HepG2 (cell line): ENCODE measurements at regions not wholly inside any gene's neighbourhood (a gene's known extent, or its start where the extent isn't known, plus 50 kb on each side); places are given as distances from the start of the nearest gene placed in this dataset.

Experiments used
- GTF2F1 ChIP-seq: fragments of 150-350 bp; IDR thresholded peaks from 2 replicates; pipeline ENCODE4 v1.6.1; 2014; ENCODE audit warnings: low read length
- JUND ChIP-seq: sonication (generic); formaldehyde crosslinking; IDR thresholded peaks from 2 replicates; pipeline ENCODE4 v1.8.0; 2022; ENCODE audit warnings: mild to moderate bottlenecking, missing genetic modification reagents
- PCBP2 ChIP-seq: fragments of 200-400 bp; formaldehyde crosslinking; optimal IDR thresholded peaks from 2 replicates; pipeline ENCODE3; 2018; ENCODE audit warnings: low read length, low read depth; ENCODE audit not compliant: poor library complexity, severe bottlenecking
- POLR2A ChIP-seq, 2 experiments: IDR thresholded peaks; 2 replicates each; pipeline ENCODE4 v1.6.1; 2011; ENCODE audit warnings: low read depth in 2 of 2, low read length in 2 of 2, mild to moderate bottlenecking in 1 of 2, moderate library complexity in 1 of 2; ENCODE audit not compliant: insufficient read depth in 1 of 2
- POLR2AphosphoS5 ChIP-seq: IDR thresholded peaks from 2 replicates; pipeline ENCODE4 v1.6.1; 2012; ENCODE audit warnings: low read depth, low read length
- RFX1 ChIP-seq: fragments of 450-650 bp; IDR thresholded peaks from 2 replicates; pipeline ENCODE4 v1.6.1; 2017
- TAF1 ChIP-seq: sonication (generic); formaldehyde crosslinking; IDR thresholded peaks from 2 replicates; pipeline ENCODE4 v1.4.0; 2020; ENCODE audit warnings: missing genetic modification reagents
- TP53 ChIP-seq: sonication (generic); formaldehyde crosslinking; conservative IDR thresholded peaks from 2 replicates; pipeline ENCODE4 v1.4.0; 2020; ENCODE audit warnings: missing genetic modification reagents
- ZNF143 ChIP-seq: sonication (generic); formaldehyde crosslinking; IDR thresholded peaks from 2 replicates; pipeline ENCODE4 v1.4.0; 2020; ENCODE audit warnings: missing genetic modification reagents
- ZNF780A ChIP-seq: sonication (generic); formaldehyde crosslinking; IDR thresholded peaks from 2 replicates; pipeline ENCODE4 v1.8.0; 2022; ENCODE audit warnings: mild to moderate bottlenecking, missing genetic modification reagents, moderate library complexity
- TF ChIP-seq, protein P1 (sequence below): sonication (generic); formaldehyde crosslinking; IDR thresholded peaks from 2 replicates; pipeline ENCODE4 v1.5.0; 2020; ENCODE audit warnings: mild to moderate bottlenecking, missing genetic modification reagents, moderate library complexity
- TF ChIP-seq, protein P2 (sequence below): sonication (generic); formaldehyde crosslinking; IDR thresholded peaks from 2 replicates; pipeline ENCODE4 v1.4.0; 2020; ENCODE audit warnings: missing genetic modification reagents
- TF ChIP-seq, protein P3 (sequence below): sonication (generic); formaldehyde crosslinking; IDR thresholded peaks from 2 replicates; pipeline ENCODE4 v1.4.0; 2020; ENCODE audit warnings: missing genetic modification reagents

DNA sequence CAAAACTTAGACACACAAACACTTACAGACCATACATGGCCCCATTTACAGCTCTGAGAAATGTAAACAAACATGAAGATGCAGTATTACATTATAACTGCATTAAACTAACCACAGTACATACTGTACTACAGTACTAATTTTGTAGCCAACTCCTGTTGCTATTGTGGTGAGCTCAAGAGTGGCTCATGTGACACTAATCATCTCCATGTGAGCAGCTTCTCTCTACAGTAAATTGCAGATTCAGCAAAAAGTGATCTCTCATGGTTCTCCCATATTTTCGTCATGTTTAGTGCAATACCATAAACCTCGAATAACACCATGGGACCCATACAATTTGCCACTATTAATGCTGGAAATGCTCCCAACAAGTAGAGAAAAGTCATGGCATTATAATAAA lies 860.4 kb downstream of the EPHA7 start:
- TF ChIP-seq POLR2A (IDR thresholded peaks at IDR 0.05; ENCODE audit: insufficient read depth in 1 of 2, low read depth in 2 of 2, low read length in 2 of 2) (no peak), RFX1 (no peak), ZNF143 (CRISPR knock-in tag) (no peak), PCBP2 (no peak), GTF2F1 (no peak), TAF1 (CRISPR knock-in tag) (no peak), JUND (no peak), TP53 (no peak), ZNF780A (CRISPR knock-in tag) (no peak), POLR2AphosphoS5 (no peak)
- TF ChIP-seq, protein P1, sequence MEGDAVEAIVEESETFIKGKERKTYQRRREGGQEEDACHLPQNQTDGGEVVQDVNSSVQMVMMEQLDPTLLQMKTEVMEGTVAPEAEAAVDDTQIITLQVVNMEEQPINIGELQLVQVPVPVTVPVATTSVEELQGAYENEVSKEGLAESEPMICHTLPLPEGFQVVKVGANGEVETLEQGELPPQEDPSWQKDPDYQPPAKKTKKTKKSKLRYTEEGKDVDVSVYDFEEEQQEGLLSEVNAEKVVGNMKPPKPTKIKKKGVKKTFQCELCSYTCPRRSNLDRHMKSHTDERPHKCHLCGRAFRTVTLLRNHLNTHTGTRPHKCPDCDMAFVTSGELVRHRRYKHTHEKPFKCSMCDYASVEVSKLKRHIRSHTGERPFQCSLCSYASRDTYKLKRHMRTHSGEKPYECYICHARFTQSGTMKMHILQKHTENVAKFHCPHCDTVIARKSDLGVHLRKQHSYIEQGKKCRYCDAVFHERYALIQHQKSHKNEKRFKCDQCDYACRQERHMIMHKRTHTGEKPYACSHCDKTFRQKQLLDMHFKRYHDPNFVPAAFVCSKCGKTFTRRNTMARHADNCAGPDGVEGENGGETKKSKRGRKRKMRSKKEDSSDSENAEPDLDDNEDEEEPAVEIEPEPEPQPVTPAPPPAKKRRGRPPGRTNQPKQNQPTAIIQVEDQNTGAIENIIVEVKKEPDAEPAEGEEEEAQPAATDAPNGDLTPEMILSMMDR (CRISPR knock-in tag): no peak
- TF ChIP-seq, protein P2, sequence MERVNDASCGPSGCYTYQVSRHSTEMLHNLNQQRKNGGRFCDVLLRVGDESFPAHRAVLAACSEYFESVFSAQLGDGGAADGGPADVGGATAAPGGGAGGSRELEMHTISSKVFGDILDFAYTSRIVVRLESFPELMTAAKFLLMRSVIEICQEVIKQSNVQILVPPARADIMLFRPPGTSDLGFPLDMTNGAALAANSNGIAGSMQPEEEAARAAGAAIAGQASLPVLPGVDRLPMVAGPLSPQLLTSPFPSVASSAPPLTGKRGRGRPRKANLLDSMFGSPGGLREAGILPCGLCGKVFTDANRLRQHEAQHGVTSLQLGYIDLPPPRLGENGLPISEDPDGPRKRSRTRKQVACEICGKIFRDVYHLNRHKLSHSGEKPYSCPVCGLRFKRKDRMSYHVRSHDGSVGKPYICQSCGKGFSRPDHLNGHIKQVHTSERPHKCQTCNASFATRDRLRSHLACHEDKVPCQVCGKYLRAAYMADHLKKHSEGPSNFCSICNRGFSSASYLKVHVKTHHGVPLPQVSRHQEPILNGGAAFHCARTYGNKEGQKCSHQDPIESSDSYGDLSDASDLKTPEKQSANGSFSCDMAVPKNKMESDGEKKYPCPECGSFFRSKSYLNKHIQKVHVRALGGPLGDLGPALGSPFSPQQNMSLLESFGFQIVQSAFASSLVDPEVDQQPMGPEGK (CRISPR knock-in tag): no peak
- TF ChIP-seq, protein P3, sequence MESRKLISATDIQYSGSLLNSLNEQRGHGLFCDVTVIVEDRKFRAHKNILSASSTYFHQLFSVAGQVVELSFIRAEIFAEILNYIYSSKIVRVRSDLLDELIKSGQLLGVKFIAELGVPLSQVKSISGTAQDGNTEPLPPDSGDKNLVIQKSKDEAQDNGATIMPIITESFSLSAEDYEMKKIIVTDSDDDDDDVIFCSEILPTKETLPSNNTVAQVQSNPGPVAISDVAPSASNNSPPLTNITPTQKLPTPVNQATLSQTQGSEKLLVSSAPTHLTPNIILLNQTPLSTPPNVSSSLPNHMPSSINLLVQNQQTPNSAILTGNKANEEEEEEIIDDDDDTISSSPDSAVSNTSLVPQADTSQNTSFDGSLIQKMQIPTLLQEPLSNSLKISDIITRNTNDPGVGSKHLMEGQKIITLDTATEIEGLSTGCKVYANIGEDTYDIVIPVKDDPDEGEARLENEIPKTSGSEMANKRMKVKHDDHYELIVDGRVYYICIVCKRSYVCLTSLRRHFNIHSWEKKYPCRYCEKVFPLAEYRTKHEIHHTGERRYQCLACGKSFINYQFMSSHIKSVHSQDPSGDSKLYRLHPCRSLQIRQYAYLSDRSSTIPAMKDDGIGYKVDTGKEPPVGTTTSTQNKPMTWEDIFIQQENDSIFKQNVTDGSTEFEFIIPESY: no peak
